PC-3 (cell line): ENCODE measurements at regions not wholly inside any gene's neighbourhood (a gene's known extent, or its start where the extent isn't known, plus 50 kb on each side); places are given as distances from the start of the nearest gene placed in this dataset.
"Not testable (repeated sequence)": the region's sequence is repeated elsewhere in the genome, so short reads cannot be mapped to it uniquely, and the experiment has no call there.

Source experiments
- CTCF ChIP-seq: fragments of 300-600 bp; sonication (generic); conservative IDR thresholded peaks from 2 replicates; pipeline ENCODE4 v1.5.1; 2017; ENCODE audit warnings: antibody characterized with exemption, low read depth, mild to moderate bottlenecking, low read length
- EZH2 ChIP-seq: fragments of 300-600 bp; sonication (generic); IDR thresholded peaks from one replicate; pipeline ENCODE4 v1.6.1; 2017; ENCODE audit warnings: antibody characterized with exemption, mild to moderate bottlenecking, low read length; ENCODE audit not compliant: unreplicated experiment

- TF ChIP-seq EZH2, CTCF: not testable (repeated sequence)
Observed at GRCh38 chr16:18157854-18158253, 178.7 kb downstream of the NPIPA8 start.
